H1 (cell line): ENCODE measurements at regions not wholly inside any gene's neighbourhood (a gene's known extent, or its start where the extent isn't known, plus 50 kb on each side); places are given as distances from the start of the nearest gene placed in this dataset.

ENCODE experiments used
- ATF2 ChIP-seq: IDR thresholded peaks from 2 replicates; pipeline ENCODE4 v1.6.1; 2012; ENCODE audit warnings: low read length, inconsistent platforms
- BCL11A ChIP-seq, 2 experiments: IDR thresholded peaks; one replicate each; pipeline ENCODE4 v1.6.1; 2011; ENCODE audit warnings: low read depth in 2 of 2, low read length in 2 of 2, mild to moderate bottlenecking in 2 of 2
- BRCA1 ChIP-seq: IDR thresholded peaks from 2 replicates; pipeline ENCODE4 v1.6.1; 2012; ENCODE audit warnings: low read depth, low read length, improper control_type of control experiment
- CEBPB ChIP-seq: IDR thresholded peaks from 2 replicates; pipeline ENCODE4 v1.6.1; 2012; ENCODE audit warnings: low read depth, low read length
- CHD2 ChIP-seq: IDR thresholded peaks from 2 replicates; pipeline ENCODE4 v1.6.1; 2012; ENCODE audit warnings: low read length, improper control_type of control experiment
- CTBP2 ChIP-seq: IDR thresholded peaks from 2 replicates; pipeline ENCODE4 v1.7.0; 2011; ENCODE audit warnings: borderline replicate concordance, mild to moderate bottlenecking, moderate library complexity, mixed read lengths, low read length; ENCODE audit not compliant: insufficient read depth, insufficient read length
- HDAC2 ChIP-seq, 2 experiments: fragments of 300-600 bp in 1 of 2; sonication (generic) in 1 of 2; IDR thresholded peaks; 2 replicates each; pipeline ENCODE4 v1.6.1; 2011 to 2012; ENCODE audit warnings: low read depth in 2 of 2, low read length in 2 of 2, mild to moderate bottlenecking in 2 of 2, moderate library complexity in 2 of 2, borderline replicate concordance in 1 of 2, inconsistent platforms in 1 of 2
- RXRA ChIP-seq: IDR thresholded peaks from 2 replicates; pipeline ENCODE4 v1.6.1; 2011; ENCODE audit warnings: low read depth, mild to moderate bottlenecking, low read length, moderate library complexity; ENCODE audit not compliant: insufficient read depth
- SIN3A ChIP-seq, 2 experiments: IDR thresholded peaks in 1 of 2; conservative IDR thresholded peaks in 1 of 2; 2 replicates each; pipeline ENCODE4 v1.6.1; 2011 to 2012; ENCODE audit warnings: low read length in 2 of 2, improper control_type of control experiment in 1 of 2, low read depth in 1 of 2, mild to moderate bottlenecking in 1 of 2
- SP1 ChIP-seq: IDR thresholded peaks from 2 replicates; pipeline ENCODE4 v1.6.1; 2011; ENCODE audit warnings: low read depth, low read length
- TAF1 ChIP-seq: IDR thresholded peaks from 2 replicates; pipeline ENCODE4 v1.6.1; 2011; ENCODE audit warnings: mild to moderate bottlenecking, low read depth, low read length
- TCF12 ChIP-seq: IDR thresholded peaks from 2 replicates; pipeline ENCODE4 v1.6.1; 2011; ENCODE audit warnings: low read depth, mild to moderate bottlenecking, low read length
- YY1 ChIP-seq: IDR thresholded peaks from 2 replicates; pipeline ENCODE4 v1.6.1; 2011; ENCODE audit warnings: low read depth, mild to moderate bottlenecking, low read length
- TF ChIP-seq, protein P1 (sequence below): IDR thresholded peaks from 2 replicates; pipeline ENCODE4 v1.6.1; 2012; ENCODE audit warnings: inconsistent platforms
- TF ChIP-seq, protein P2 (sequence below), 3 experiments: IDR thresholded peaks; 1 replicate in 2 of 3; 2 replicates in 1 of 3; pipeline versions ENCODE4 v1.5.1 to v1.6.1; 2011; ENCODE audit warnings: low read length in 3 of 3, mild to moderate bottlenecking in 3 of 3, inconsistent platforms in 2 of 3, low read depth in 1 of 3, moderate library complexity in 1 of 3; ENCODE audit not compliant: insufficient read depth in 1 of 3; ENCODE audit errors: control extremely low read depth in 1 of 3

GRCh38 chr14:76947078-76947837, 81.2 kb downstream of the IRF2BPL start (continued):
- TF ChIP-seq CTBP2 (no peak), YY1 (0 out of 2 replicates have a peak, but pooled peaks have one; percentile 60), ATF2 (no peak), SP1 (peak; percentile 61; the same call in 1 of the 2 replicates), TCF12 (0 out of 2 replicates have a peak, but pooled peaks have one; percentile 55), BCL11A (IDR thresholded peaks at IDR 0.05; ENCODE audit: low read depth in 2 of 2, low read length in 2 of 2) (no peak), RXRA (0 out of 2 replicates have a peak, but pooled peaks have one; percentile 17), HDAC2 (IDR thresholded peaks at IDR 0.05; ENCODE audit: borderline replicate concordance in 1 of 2, low read depth in 2 of 2, low read length in 2 of 2) (peak in 1 of 2 experiments; percentile 16; a peak in 1 of 4 replicates), TAF1 (no peak), SIN3A (conservative IDR thresholded peaks at IDR 0.05 in 1 of 2, IDR thresholded peaks at IDR 0.05 in 1 of 2; ENCODE audit: low read depth in 1 of 2, low read length in 2 of 2) (peak; percentile 90 to 91; a peak in 3 of 4 replicates), CHD2 (0 out of 2 replicates have a peak, but pooled peaks have one; percentile 38), CEBPB (no peak), BRCA1 (no peak)
- TF ChIP-seq, protein P1, sequence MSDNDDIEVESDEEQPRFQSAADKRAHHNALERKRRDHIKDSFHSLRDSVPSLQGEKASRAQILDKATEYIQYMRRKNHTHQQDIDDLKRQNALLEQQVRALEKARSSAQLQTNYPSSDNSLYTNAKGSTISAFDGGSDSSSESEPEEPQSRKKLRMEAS: peak; percentile 87
- TF ChIP-seq, protein P2, sequence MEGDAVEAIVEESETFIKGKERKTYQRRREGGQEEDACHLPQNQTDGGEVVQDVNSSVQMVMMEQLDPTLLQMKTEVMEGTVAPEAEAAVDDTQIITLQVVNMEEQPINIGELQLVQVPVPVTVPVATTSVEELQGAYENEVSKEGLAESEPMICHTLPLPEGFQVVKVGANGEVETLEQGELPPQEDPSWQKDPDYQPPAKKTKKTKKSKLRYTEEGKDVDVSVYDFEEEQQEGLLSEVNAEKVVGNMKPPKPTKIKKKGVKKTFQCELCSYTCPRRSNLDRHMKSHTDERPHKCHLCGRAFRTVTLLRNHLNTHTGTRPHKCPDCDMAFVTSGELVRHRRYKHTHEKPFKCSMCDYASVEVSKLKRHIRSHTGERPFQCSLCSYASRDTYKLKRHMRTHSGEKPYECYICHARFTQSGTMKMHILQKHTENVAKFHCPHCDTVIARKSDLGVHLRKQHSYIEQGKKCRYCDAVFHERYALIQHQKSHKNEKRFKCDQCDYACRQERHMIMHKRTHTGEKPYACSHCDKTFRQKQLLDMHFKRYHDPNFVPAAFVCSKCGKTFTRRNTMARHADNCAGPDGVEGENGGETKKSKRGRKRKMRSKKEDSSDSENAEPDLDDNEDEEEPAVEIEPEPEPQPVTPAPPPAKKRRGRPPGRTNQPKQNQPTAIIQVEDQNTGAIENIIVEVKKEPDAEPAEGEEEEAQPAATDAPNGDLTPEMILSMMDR (IDR thresholded peaks at IDR 0.05; ENCODE audit: control extremely low read depth in 1 of 3, insufficient read depth in 1 of 3, low read depth in 1 of 3, low read length in 3 of 3): peak; percentile 35 to 42 (median 38)
